GM21381 (cell line): ENCODE measurements at regions not wholly inside any gene's neighbourhood (a gene's known extent, or its start where the extent isn't known, plus 50 kb on each side); places are given as distances from the start of the nearest gene placed in this dataset.
"Not testable (repeated sequence)": the region's sequence is repeated elsewhere in the genome, so short reads cannot be mapped to it uniquely, and the experiment has no call there.

Experiments used
- ATAC-seq: cut with Tn5 transposase; IDR thresholded peaks from one replicate; pipeline ENCODE4 v1.9.1; 2021; ENCODE audit warnings: mild to moderate bottlenecking, moderate library complexity; ENCODE audit not compliant: unreplicated experiment

- ATAC-seq, result no peak
Measured at GRCh38 chr3:74149466-74149865, 465.0 kb downstream of the CNTN3 start.

- ATAC-seq, result no peak
Measured at GRCh38 chr3:74145277-74145676, 469.2 kb downstream of the CNTN3 start.

- no peak for ATAC-seq
Measured at GRCh38 chr3:74139648-74140047, 474.8 kb downstream of the CNTN3 start.

GRCh38 chr3:74137790-74138189 lies 476.7 kb downstream of the CNTN3 start:
- no peak for ATAC-seq

GRCh38 chr3:74135808-74136207 lies 478.7 kb downstream of the CNTN3 start:
- ATAC-seq, result no peak

- no peak for ATAC-seq
Measured at GRCh38 chr3:74134831-74135230, 479.6 kb downstream of the CNTN3 start.

GRCh38 chr3:74131546-74132328 lies 482.7 kb downstream of the CNTN3 start:
- not testable (repeated sequence) for ATAC-seq

- ATAC-seq, result no peak
Measured at GRCh38 chr3:74129611-74130010, 484.8 kb downstream of the CNTN3 start.

GRCh38 chr3:74129056-74129455 lies 485.4 kb downstream of the CNTN3 start:
- ATAC-seq, result no peak

- ATAC-seq, result no peak
Measured at GRCh38 chr3:74127256-74127655, 487.2 kb downstream of the CNTN3 start.

- ATAC-seq, result no peak
Measured at GRCh38 chr3:74124782-74125181, 489.7 kb downstream of the CNTN3 start.

- no peak for ATAC-seq
Measured at GRCh38 chr3:74122281-74122680, 492.2 kb downstream of the CNTN3 start.

GRCh38 chr3:74121761-74122160 lies 492.7 kb downstream of the CNTN3 start:
- no peak for ATAC-seq

- no peak for ATAC-seq
Measured at GRCh38 chr3:74119221-74119620, 494.5 kb upstream of the PDZRN3 start.

GRCh38 chr3:74115906-74116305 lies 491.2 kb upstream of the PDZRN3 start:
- ATAC-seq, result no peak

- no peak for ATAC-seq
Measured at GRCh38 chr3:74107451-74107850, 482.7 kb upstream of the PDZRN3 start.

GRCh38 chr3:74106925-74107324 lies 482.2 kb upstream of the PDZRN3 start:
- no peak for ATAC-seq

GRCh38 chr3:74091204-74091603 lies 466.5 kb upstream of the PDZRN3 start:
- ATAC-seq, result no peak

GRCh38 chr3:74089814-74090213 lies 465.1 kb upstream of the PDZRN3 start:
- no peak for ATAC-seq

- ATAC-seq, result no peak
Measured at GRCh38 chr3:74080056-74080461, 455.3 kb upstream of the PDZRN3 start.

GRCh38 chr3:74075241-74075640 lies 450.5 kb upstream of the PDZRN3 start:
- no peak for ATAC-seq

- no peak for ATAC-seq
Measured at GRCh38 chr3:74074700-74075099, 450.0 kb upstream of the PDZRN3 start.

- ATAC-seq, result no peak
Measured at GRCh38 chr3:74067296-74067695, 442.6 kb upstream of the PDZRN3 start.
